NB4 (cell line): ENCODE measurements at regions not wholly inside any gene's neighbourhood (a gene's known extent, or its start where the extent isn't known, plus 50 kb on each side); places are given as distances from the start of the nearest gene placed in this dataset.

Experiments used
- DNase-seq: peaks from one replicate; pipeline ENCODE4 v3.0.0; 2010; ENCODE audit warnings: low read depth
- H3K4me3 ChIP-seq: one replicate; pipeline ENCODE4 v1.5.1; 2011; ENCODE audit warnings: mild to moderate bottlenecking, low read depth, low read length, moderate library complexity
- CTCF ChIP-seq: IDR thresholded peaks from one replicate; pipeline ENCODE4 v1.5.1; 2012; ENCODE audit warnings: low read depth, low read length
- MAX ChIP-seq: IDR thresholded peaks from 2 replicates; pipeline ENCODE4 v1.6.1; 2011; ENCODE audit warnings: low read depth, low read length
- MYC ChIP-seq: IDR thresholded peaks from 2 replicates; pipeline ENCODE4 v1.6.1; 2011; ENCODE audit warnings: low read depth, low read length
- POLR2A ChIP-seq: IDR thresholded peaks from 2 replicates; pipeline ENCODE4 v1.6.1; 2011; ENCODE audit warnings: mild to moderate bottlenecking; ENCODE audit not compliant: insufficient read length; ENCODE audit errors: extremely low read depth

GRCh38 chr6:23980965-23981364, 145.1 kb upstream of the NRSN1 start:
- no peak overlapping the region for H3K4me3 ChIP-seq
- no peak for DNase-seq

GRCh38 chr6:23981923-23982322, 144.1 kb upstream of the NRSN1 start:
- no peak for TF ChIP-seq MAX
- no peak for TF ChIP-seq MYC
- TF ChIP-seq POLR2A, result no peak
- no peak for TF ChIP-seq CTCF
- H3K4me3 ChIP-seq, result no peak overlapping the region
- no peak for DNase-seq

More at GRCh38 chr6:23980965-23981364, 145.1 kb upstream of the NRSN1 start:
- no peak for TF ChIP-seq POLR2A
- no peak for TF ChIP-seq CTCF
- TF ChIP-seq MAX, result no peak
- no peak for TF ChIP-seq MYC

GRCh38 chr6:23983735-23984134, 142.3 kb upstream of the NRSN1 start:
- TF ChIP-seq MAX (no peak), POLR2A (no peak), CTCF (no peak), MYC (no peak)
- H3K4me3 ChIP-seq, result no peak overlapping the region
- no peak for DNase-seq

GRCh38 chr6:23985015-23985414, 141.0 kb upstream of the NRSN1 start:
- TF ChIP-seq CTCF (no peak), MAX (no peak), POLR2A (no peak), MYC (no peak)
- DNase-seq, result no peak
- H3K4me3 ChIP-seq, result no peak overlapping the region

- H3K4me3 ChIP-seq, result no peak overlapping the region
- DNase-seq, result no peak
- TF ChIP-seq POLR2A, result no peak
- TF ChIP-seq MYC, result no peak
- no peak for TF ChIP-seq MAX
- TF ChIP-seq CTCF, result no peak
Measured at GRCh38 chr6:23989885-23990533, 136.0 kb upstream of the NRSN1 start.

GRCh38 chr6:23994013-23994412, 132.0 kb upstream of the NRSN1 start:
- TF ChIP-seq MAX (no peak), CTCF (no peak), MYC (no peak), POLR2A (no peak)
- H3K4me3 ChIP-seq, result no peak overlapping the region
- DNase-seq, result no peak
